Neural cell (in vitro differentiated cells): ENCODE measurements at regions not wholly inside any gene's neighbourhood (a gene's known extent, or its start where the extent isn't known, plus 50 kb on each side); places are given as distances from the start of the nearest gene placed in this dataset.

Source experiments
- H2AFZ ChIP-seq: fragments of 200-600, 300-800 bp; sonication (generic), shearing (Covaris generic); 2 replicates; pipeline ENCODE4 v1.6.0; 2014; ENCODE audit warnings: low read depth, mild to moderate bottlenecking, antibody characterized with exemption, low read length, moderate library complexity
- H3F3A ChIP-seq: fragments of 200-600 bp; shearing (Covaris generic); 2 replicates; pipeline ENCODE4 v1.6.1; 2016; ENCODE audit warnings: mild to moderate bottlenecking, moderate library complexity, mixed read lengths, antibody characterized with exemption, low read length; ENCODE audit not compliant: insufficient read depth, poor library complexity, severe bottlenecking
- H3K27ac ChIP-seq: fragments of 200-600, 300-800 bp; sonication (generic), shearing (Covaris generic); 2 replicates; pipeline ENCODE4 v1.5.1; 2014; ENCODE audit warnings: mild to moderate bottlenecking, low read length, moderate library complexity
- H3K27me3 ChIP-seq: fragments of 300-800, 200-600 bp; sonication (generic), shearing (Covaris generic); 2 replicates; pipeline ENCODE4 v1.6.0; 2014; ENCODE audit warnings: mild to moderate bottlenecking, low read depth, low read length, moderate library complexity; ENCODE audit not compliant: insufficient read depth
- H3K36me3 ChIP-seq: fragments of 300-800, 200-600 bp; sonication (generic), shearing (Covaris generic); 2 replicates; pipeline ENCODE4 v1.5.1; 2014; ENCODE audit warnings: mild to moderate bottlenecking, antibody characterized with exemption, low read length, moderate library complexity; ENCODE audit not compliant: insufficient read depth
- H3K4me2 ChIP-seq: fragments of 300-800, 200-600 bp; sonication (generic), shearing (Covaris generic); 2 replicates; pipeline ENCODE4 v1.6.0; 2014; ENCODE audit warnings: mild to moderate bottlenecking, low read length
- H3K4me3 ChIP-seq: fragments of 300-800, 200-600 bp; sonication (generic), shearing (Covaris generic); 2 replicates; pipeline ENCODE4 v1.5.1; 2014; ENCODE audit warnings: mild to moderate bottlenecking, low read length, moderate library complexity
- H3K79me2 ChIP-seq: fragments of 200-600 bp; shearing (Covaris generic); replicated peaks from 2 replicates; pipeline ENCODE4 v1.6.0; 2014; ENCODE audit warnings: mild to moderate bottlenecking, low read length, moderate library complexity; ENCODE audit not compliant: insufficient read depth
- H3K9ac ChIP-seq: fragments of 300-800, 200-600 bp; sonication (generic), shearing (Covaris generic); 2 replicates; pipeline ENCODE4 v1.6.1; 2016; ENCODE audit warnings: mild to moderate bottlenecking, low read length, mixed read lengths
- H3K9me2 ChIP-seq: fragments of 200-600 bp; shearing (Covaris generic); 2 replicates; pipeline ENCODE4 v1.6.1; 2016; ENCODE audit warnings: mild to moderate bottlenecking, low read length, mixed read lengths; ENCODE audit not compliant: insufficient read depth
- H3K9me3 ChIP-seq: fragments of 200-600, 300-800 bp; sonication (generic), shearing (Covaris generic); 2 replicates; pipeline ENCODE4 v1.6.1; 2016; ENCODE audit warnings: mild to moderate bottlenecking, mixed run types, low read length, moderate library complexity, mixed read lengths
- H4K20me1 ChIP-seq: fragments of 200-600 bp; shearing (Covaris generic); 2 replicates; pipeline ENCODE4 v1.6.1; 2016; ENCODE audit warnings: mild to moderate bottlenecking, mixed run types; ENCODE audit not compliant: insufficient read depth
- CTCF ChIP-seq: fragments of 450-650 bp; IDR thresholded peaks from 2 replicates; pipeline ENCODE4 v1.5.1; 2014; ENCODE audit warnings: antibody characterized with exemption, mild to moderate bottlenecking, moderate library complexity; ENCODE audit not compliant: poor library complexity, severe bottlenecking
- EP300 ChIP-seq: fragments of 450-650 bp; conservative IDR thresholded peaks from 2 replicates; pipeline ENCODE4 v1.6.1; 2014; ENCODE audit warnings: antibody characterized with exemption, mild to moderate bottlenecking, moderate library complexity; ENCODE audit not compliant: poor library complexity, severe bottlenecking
- EZH2 ChIP-seq: fragments of 200-600, 300-800 bp; shearing (Covaris generic), sonication (generic); IDR thresholded peaks from 2 replicates; pipeline ENCODE4 v1.6.1; 2014; ENCODE audit warnings: antibody characterized with exemption, low read length, borderline replicate concordance, mild to moderate bottlenecking; ENCODE audit not compliant: insufficient read depth, poor library complexity, severe bottlenecking
- MXI1 ChIP-seq: fragments of 450-650 bp; conservative IDR thresholded peaks from 2 replicates; pipeline ENCODE4 v1.6.1; 2014; ENCODE audit warnings: antibody characterized with exemption, mild to moderate bottlenecking; ENCODE audit not compliant: poor library complexity, severe bottlenecking
- POLR2AphosphoS5 ChIP-seq: IDR thresholded peaks from 2 replicates; pipeline ENCODE4 v1.6.1; 2012
- RAD21 ChIP-seq: fragments of 450-650 bp; conservative IDR thresholded peaks from 2 replicates; pipeline ENCODE4 v1.6.1; 2014; ENCODE audit warnings: antibody characterized with exemption, mild to moderate bottlenecking, moderate library complexity
- REST ChIP-seq: IDR thresholded peaks from 2 replicates; pipeline ENCODE4 v1.6.1; 2012; ENCODE audit warnings: borderline replicate concordance
- SMC3 ChIP-seq: fragments of 450-650 bp; conservative IDR thresholded peaks from 2 replicates; pipeline ENCODE4 v1.6.1; 2014; ENCODE audit warnings: antibody characterized with exemption, mild to moderate bottlenecking, moderate library complexity; ENCODE audit not compliant: poor library complexity
- TAF1 ChIP-seq: IDR thresholded peaks from 2 replicates; pipeline ENCODE4 v1.6.1; 2012; ENCODE audit warnings: low read depth

GRCh38 chr5:153030755-153031725 is 459.4 kb upstream of the GRIA1 start:
- H2AFZ ChIP-seq, result no peak overlapping the region
- no peak overlapping the region for H3K27ac ChIP-seq
- H4K20me1 ChIP-seq, result no peaks in the 10 kb centered on the region
- no peak overlapping the region for H3K4me2 ChIP-seq
- no peaks in the 10 kb centered on the region for H3K9me3 ChIP-seq
- no peaks in the 10 kb centered on the region for H3K9me2 ChIP-seq
- no peaks in the 10 kb centered on the region for H3F3A ChIP-seq
- H3K4me3 ChIP-seq, result no peak overlapping the region
- no peaks in the 10 kb centered on the region for H3K36me3 ChIP-seq
- no peaks in the 10 kb centered on the region for H3K27me3 ChIP-seq
- TF ChIP-seq EP300 (no peak), REST (no peak), RAD21 (no peak), SMC3 (no peak), CTCF (no peak), TAF1 (no peak), MXI1 (no peak), POLR2AphosphoS5 (no peak), EZH2 (no peak)
- H3K79me2 ChIP-seq, result no peaks in the 10 kb centered on the region
- no peak overlapping the region for H3K9ac ChIP-seq

- Histone ChIP-seq H3K27me3 (no peaks in the 10 kb centered on the region), H3F3A (no peaks in the 10 kb centered on the region), H4K20me1 (no peaks in the 10 kb centered on the region), H3K9me3 (no peaks in the 10 kb centered on the region), H3K36me3 (no peaks in the 10 kb centered on the region), H3K9ac (no peak overlapping the region), H3K79me2 (no peaks in the 10 kb centered on the region), H3K27ac (no peak overlapping the region), H2AFZ (no peak overlapping the region), H3K4me2 (no peak overlapping the region), H3K9me2 (no peaks in the 10 kb centered on the region), H3K4me3 (no peak overlapping the region)
- TF ChIP-seq TAF1, result no peak
- TF ChIP-seq EZH2, result no peak
- no peak for TF ChIP-seq SMC3
- no peak for TF ChIP-seq POLR2AphosphoS5
- no peak for TF ChIP-seq REST
- TF ChIP-seq RAD21, result no peak
- TF ChIP-seq EP300, result no peak
These were observed 451.0 kb upstream of the GRIA1 start for GRCh38 chr5:153039501-153039900.
